Vagina (tissue), 2 donors: ENCODE measurements at regions not wholly inside any gene's neighbourhood (a gene's known extent, or its start where the extent isn't known, plus 50 kb on each side); places are given as distances from the start of the nearest gene placed in this dataset.
"Not testable (repeated sequence)": the region's sequence is repeated elsewhere in the genome, so short reads cannot be mapped to it uniquely, and the experiment has no call there.

Experiments used
- DNase-seq, 2 donors: peaks; one replicate each; pipeline ENCODE4 v3.0.0-alpha.2; 2017; ENCODE audit errors: extremely low spot score in 2 of 2
- H3K27ac ChIP-seq: fragments of 200-600 bp; sonication (generic); one replicate; pipeline ENCODE4 v1.5.1; 2019
- H3K27me3 ChIP-seq: fragments of 200-600 bp; sonication (generic); one replicate; pipeline ENCODE4 v1.5.1; 2019
- H3K36me3 ChIP-seq, 2 donors: fragments of 200-600 bp; sonication (generic); one replicate each; pipeline ENCODE4 v1.5.1; 2017 to 2019
- H3K4me1 ChIP-seq: fragments of 200-600 bp; sonication (generic); one replicate; pipeline ENCODE4 v1.5.1; 2019
- H3K4me3 ChIP-seq, 2 donors: fragments of 200-600 bp; sonication (generic); 1 replicate in 1 of 2; 2 replicates in 1 of 2; pipeline ENCODE4 v1.5.1; 2016 to 2019
- H3K9me3 ChIP-seq: fragments of 200-600 bp; sonication (generic); one replicate; pipeline ENCODE4 v1.5.1; 2019
- CTCF ChIP-seq, 3 experiments: fragments of 450-650 bp in 2 of 3; fragments of 200-600 bp in 1 of 3; sonication (generic) in 1 of 3; IDR thresholded peaks; one replicate each; pipeline ENCODE4 v1.5.1; 2017 to 2019; ENCODE audit warnings: antibody characterized with exemption in 3 of 3, mild to moderate bottlenecking in 2 of 3, moderate library complexity in 2 of 3
- POLR2A ChIP-seq, 2 donors: fragments of 450-650 bp; IDR thresholded peaks; one replicate each; pipeline ENCODE4 v1.6.1; 2017; ENCODE audit warnings: antibody characterized with exemption in 2 of 2, mild to moderate bottlenecking in 2 of 2, moderate library complexity in 2 of 2
- POLR2AphosphoS5 ChIP-seq, 2 donors: sonication (generic); formaldehyde crosslinking; IDR thresholded peaks; one replicate each; pipeline ENCODE4 v1.9.0; 2017; ENCODE audit warnings: antibody characterized with exemption in 2 of 2, mild to moderate bottlenecking in 2 of 2, low read depth in 1 of 2; ENCODE audit not compliant: insufficient read depth in 1 of 2
- intact Hi-C: fragments of 100-400 bp; cut with DNase I; formaldehyde crosslinking; loops from one replicate; pipeline ENCODE4 v1.15.1; 2023

- Histone ChIP-seq H3K27me3 (no peaks in the 10 kb centered on the region), H3K27ac (no peak overlapping the region), H3K36me3 (no peaks in the 10 kb centered on the region), H3K9me3 (no peaks in the 10 kb centered on the region), H3K4me1 (no peaks in the 10 kb centered on the region), H3K4me3 (no peak overlapping the region)
- no peak for TF ChIP-seq CTCF (IDR thresholded peaks at IDR 0.05)
- TF ChIP-seq POLR2A (IDR thresholded peaks at IDR 0.05): no peak
- TF ChIP-seq POLR2AphosphoS5 (IDR thresholded peaks at IDR 0.05; ENCODE audit: insufficient read depth in 1 of 2, low read depth in 1 of 2): no peak
- DNase-seq: no peak
- intact Hi-C loops: no loop called here
These were observed 487.7 kb upstream of the HS3ST5 start for GRCh38 chr6:114830515-114830914.

- Histone ChIP-seq H3K4me3 (no peak overlapping the region), H3K4me1 (no peaks in the 10 kb centered on the region), H3K9me3 (no peaks in the 10 kb centered on the region), H3K27me3 (no peaks in the 10 kb centered on the region), H3K27ac (no peak overlapping the region), H3K36me3 (no peaks in the 10 kb centered on the region)
- TF ChIP-seq POLR2AphosphoS5 (IDR thresholded peaks at IDR 0.05; ENCODE audit: insufficient read depth in 1 of 2, low read depth in 1 of 2): no peak
- no peak for TF ChIP-seq CTCF (IDR thresholded peaks at IDR 0.05)
- no peak for TF ChIP-seq POLR2A (IDR thresholded peaks at IDR 0.05)
- intact Hi-C loops: no loop called here
- DNase-seq: no peak
These were observed 484.3 kb upstream of the HS3ST5 start for GRCh38 chr6:114827135-114827534.

GRCh38 chr6:114824409-114824808 is 481.6 kb upstream of the HS3ST5 start:
- intact Hi-C loops: no loop called here
- H3K4me1 ChIP-seq: no peaks in the 10 kb centered on the region
- DNase-seq: no peak
- H3K9me3 ChIP-seq: no peaks in the 10 kb centered on the region
- no peaks in the 10 kb centered on the region for H3K36me3 ChIP-seq
- TF ChIP-seq POLR2AphosphoS5 (IDR thresholded peaks at IDR 0.05; ENCODE audit: insufficient read depth in 1 of 2, low read depth in 1 of 2) (no peak), POLR2A (IDR thresholded peaks at IDR 0.05) (no peak), CTCF (IDR thresholded peaks at IDR 0.05) (no peak)
- no peak overlapping the region for H3K4me3 ChIP-seq
- no peaks in the 10 kb centered on the region for H3K27me3 ChIP-seq
- no peak overlapping the region for H3K27ac ChIP-seq

GRCh38 chr6:114816678-114817077 is 473.9 kb upstream of the HS3ST5 start:
- Histone ChIP-seq H3K4me3 (no peak overlapping the region), H3K36me3 (no peaks in the 10 kb centered on the region), H3K27ac (no peak overlapping the region), H3K9me3 (no peaks in the 10 kb centered on the region), H3K27me3 (no peaks in the 10 kb centered on the region), H3K4me1 (no peaks in the 10 kb centered on the region)
- DNase-seq: no peak
- intact Hi-C loops: no loop called here
- TF ChIP-seq POLR2A (IDR thresholded peaks at IDR 0.05) (no peak), CTCF (IDR thresholded peaks at IDR 0.05) (no peak), POLR2AphosphoS5 (IDR thresholded peaks at IDR 0.05; ENCODE audit: insufficient read depth in 1 of 2, low read depth in 1 of 2) (no peak)

- Histone ChIP-seq H3K4me1 (no peaks in the 10 kb centered on the region), H3K4me3 (no peak overlapping the region), H3K9me3 (no peaks in the 10 kb centered on the region), H3K27me3 (no peaks in the 10 kb centered on the region), H3K36me3 (no peaks in the 10 kb centered on the region), H3K27ac (no peak overlapping the region)
- TF ChIP-seq POLR2AphosphoS5 (IDR thresholded peaks at IDR 0.05; ENCODE audit: insufficient read depth in 1 of 2, low read depth in 1 of 2): no peak
- TF ChIP-seq CTCF (IDR thresholded peaks at IDR 0.05): no peak
- TF ChIP-seq POLR2A (IDR thresholded peaks at IDR 0.05): no peak
- intact Hi-C loops: no loop called here
- DNase-seq: no peak
These were observed 467.6 kb upstream of the HS3ST5 start for GRCh38 chr6:114810468-114810867.

- H3K4me3 ChIP-seq, H3K4me1 ChIP-seq, H3K27me3 ChIP-seq, H3K36me3 ChIP-seq, DNase-seq, intact Hi-C loops, H3K27ac ChIP-seq, H3K9me3 ChIP-seq: not testable (repeated sequence)
These were observed 462.6 kb upstream of the HS3ST5 start for GRCh38 chr6:114805426-114805825.
